Nephron progenitor cell (in vitro differentiated cells): ENCODE measurements at regions not wholly inside any gene's neighbourhood (a gene's known extent, or its start where the extent isn't known, plus 50 kb on each side); places are given as distances from the start of the nearest gene placed in this dataset.
"Not testable (repeated sequence)": the region's sequence is repeated elsewhere in the genome, so short reads cannot be mapped to it uniquely, and the experiment has no call there.

Experiments used
- DNase-seq: peaks from one replicate; pipeline ENCODE4 v3.0.0; 2021
- H3K27ac Mint-ChIP-seq: 2 replicates; pipeline ENCODE4 v1.8.0; 2021; ENCODE audit warnings: mild to moderate bottlenecking, moderate library complexity, mixed read lengths
- H3K27me3 Mint-ChIP-seq: 2 replicates; pipeline ENCODE4 v1.8.0; 2021; ENCODE audit warnings: mild to moderate bottlenecking, low read depth, mixed read lengths; ENCODE audit not compliant: poor library complexity
- H3K36me3 Mint-ChIP-seq: 2 replicates; pipeline ENCODE4 v1.8.0; 2021; ENCODE audit warnings: low read depth, mixed read lengths
- H3K4me1 Mint-ChIP-seq: 2 replicates; pipeline ENCODE4 v1.8.0; 2021; ENCODE audit warnings: mixed read lengths
- H3K4me3 Mint-ChIP-seq: 2 replicates; pipeline ENCODE4 v1.8.0; 2021; ENCODE audit warnings: mild to moderate bottlenecking, moderate library complexity, mixed read lengths
- H3K9me3 Mint-ChIP-seq: 2 replicates; pipeline ENCODE4 v1.8.0; 2021; ENCODE audit warnings: mild to moderate bottlenecking, moderate library complexity, mixed read lengths
- TF ChIP-seq, protein P1 (sequence below): fragments of 200-600 bp; sonication (generic); IDR thresholded peaks from 2 replicates; pipeline ENCODE4 v1.5.0; 2021; ENCODE audit warnings: antibody characterized with exemption

DNA sequence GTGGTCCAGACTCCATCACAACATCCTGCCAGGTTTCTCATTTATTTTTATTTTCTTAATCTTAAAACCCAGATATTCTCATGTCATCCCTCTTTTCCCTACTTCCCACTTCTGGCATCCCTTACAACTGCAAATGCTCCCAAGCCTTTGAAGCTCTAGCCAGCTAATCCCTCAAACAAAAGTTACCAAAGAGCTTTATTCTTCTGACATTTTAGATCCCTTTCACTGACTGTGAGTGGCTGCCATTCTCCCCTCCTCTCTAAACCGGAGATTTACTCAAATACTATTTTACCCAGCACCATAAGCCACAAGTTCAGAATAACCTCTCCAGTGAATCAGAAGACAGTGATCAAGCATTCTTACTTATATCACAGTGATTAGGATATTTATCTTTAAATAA lies 569.0 kb upstream of the SYT4 start:
- no peaks in the 10 kb centered on the region for H3K36me3 Mint-ChIP-seq
- no peak for DNase-seq
- peak overlapping the region; percentile 95 for H3K27ac Mint-ChIP-seq
- peaks cover 3% of the 10 kb centered on the region for H3K9me3 Mint-ChIP-seq
- peaks cover 36% of the 10 kb centered on the region for H3K4me1 Mint-ChIP-seq
- H3K27me3 Mint-ChIP-seq: no peaks in the 10 kb centered on the region
- peak overlapping the region; percentile 41 for H3K4me3 Mint-ChIP-seq
- TF ChIP-seq, protein P1, sequence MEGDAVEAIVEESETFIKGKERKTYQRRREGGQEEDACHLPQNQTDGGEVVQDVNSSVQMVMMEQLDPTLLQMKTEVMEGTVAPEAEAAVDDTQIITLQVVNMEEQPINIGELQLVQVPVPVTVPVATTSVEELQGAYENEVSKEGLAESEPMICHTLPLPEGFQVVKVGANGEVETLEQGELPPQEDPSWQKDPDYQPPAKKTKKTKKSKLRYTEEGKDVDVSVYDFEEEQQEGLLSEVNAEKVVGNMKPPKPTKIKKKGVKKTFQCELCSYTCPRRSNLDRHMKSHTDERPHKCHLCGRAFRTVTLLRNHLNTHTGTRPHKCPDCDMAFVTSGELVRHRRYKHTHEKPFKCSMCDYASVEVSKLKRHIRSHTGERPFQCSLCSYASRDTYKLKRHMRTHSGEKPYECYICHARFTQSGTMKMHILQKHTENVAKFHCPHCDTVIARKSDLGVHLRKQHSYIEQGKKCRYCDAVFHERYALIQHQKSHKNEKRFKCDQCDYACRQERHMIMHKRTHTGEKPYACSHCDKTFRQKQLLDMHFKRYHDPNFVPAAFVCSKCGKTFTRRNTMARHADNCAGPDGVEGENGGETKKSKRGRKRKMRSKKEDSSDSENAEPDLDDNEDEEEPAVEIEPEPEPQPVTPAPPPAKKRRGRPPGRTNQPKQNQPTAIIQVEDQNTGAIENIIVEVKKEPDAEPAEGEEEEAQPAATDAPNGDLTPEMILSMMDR: no peak

GRCh38 chr18:43847164-43848091 lies 570.1 kb upstream of the SYT4 start:
- DNase-seq: no peak
- Mint-ChIP-seq H3K27ac (peak overlapping the region; percentile 95), H3K36me3 (peaks cover 4% of the 10 kb centered on the region), H3K9me3 (peaks cover 3% of the 10 kb centered on the region), H3K4me3 (peak overlapping the region; percentile 45), H3K27me3 (no peaks in the 10 kb centered on the region), H3K4me1 (peaks cover 36% of the 10 kb centered on the region)
- TF ChIP-seq, protein P1: no peak

DNA sequence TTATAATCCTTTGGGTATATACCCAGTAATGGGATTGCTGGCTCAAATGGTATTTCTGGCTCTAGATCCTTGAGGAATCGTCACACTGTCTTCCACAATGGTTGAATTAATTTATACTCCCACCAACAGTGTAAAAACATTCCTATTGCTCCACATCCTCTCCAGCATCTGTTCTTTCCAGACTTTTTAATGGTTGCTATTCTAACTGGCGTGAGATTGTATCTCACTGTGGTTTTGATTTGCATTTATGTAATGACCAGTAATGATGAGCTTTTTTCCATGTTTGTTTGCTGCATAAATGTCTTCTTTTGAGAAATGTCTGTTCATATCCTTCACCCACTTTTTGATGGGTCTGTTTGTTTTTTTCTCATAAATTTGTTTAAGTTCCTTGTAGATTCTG lies 572.5 kb upstream of the SYT4 start:
- Mint-ChIP-seq H3K36me3 (peaks cover 12% of the 10 kb centered on the region), H3K4me1 (peaks cover 47% of the 10 kb centered on the region), H3K9me3 (peaks cover 12% of the 10 kb centered on the region)
- not testable (repeated sequence) for H3K27ac Mint-ChIP-seq, H3K4me3 Mint-ChIP-seq, DNase-seq, H3K27me3 Mint-ChIP-seq

GRCh38 chr18:43855376-43855775 lies 578.1 kb upstream of the SYT4 start:
- H3K36me3 Mint-ChIP-seq: peaks cover 12% of the 10 kb centered on the region
- H3K4me3 Mint-ChIP-seq: no peak overlapping the region
- TF ChIP-seq, protein P1: no peak
- no peak for DNase-seq
- peaks cover 10% of the 10 kb centered on the region for H3K9me3 Mint-ChIP-seq
- H3K27ac Mint-ChIP-seq: no peak overlapping the region
- H3K4me1 Mint-ChIP-seq: peaks cover 22% of the 10 kb centered on the region
- H3K27me3 Mint-ChIP-seq: peaks cover 3% of the 10 kb centered on the region

GRCh38 chr18:43863180-43863579 lies 585.9 kb upstream of the SYT4 start:
- H3K36me3 Mint-ChIP-seq: no peaks in the 10 kb centered on the region
- H3K27me3 Mint-ChIP-seq: no peaks in the 10 kb centered on the region
- H3K4me1 Mint-ChIP-seq: peaks cover 20% of the 10 kb centered on the region
- H3K9me3 Mint-ChIP-seq: no peaks in the 10 kb centered on the region
- TF ChIP-seq, protein P1: no peak
- no peak for DNase-seq
- H3K27ac Mint-ChIP-seq: no peak overlapping the region
- H3K4me3 Mint-ChIP-seq: no peak overlapping the region

DNA sequence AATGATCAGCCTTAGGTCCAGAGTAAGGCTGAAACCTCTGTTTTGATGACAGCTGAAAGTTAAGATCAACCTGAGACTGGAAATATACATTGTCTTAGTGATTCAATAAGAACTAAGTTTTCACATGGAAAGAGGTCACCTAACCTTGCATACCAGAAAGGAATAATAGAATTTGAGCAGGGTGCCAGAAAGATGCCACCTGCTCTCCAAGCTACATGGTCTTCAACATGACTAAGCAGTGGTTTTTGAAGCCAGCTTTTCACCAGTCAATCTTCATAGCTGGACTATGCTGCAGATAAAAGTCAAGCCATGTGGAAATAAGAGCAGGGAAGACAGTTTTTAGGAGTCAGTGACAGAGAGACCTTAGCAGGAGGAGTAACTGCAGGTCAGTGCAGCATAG lies 589.4 kb upstream of the SYT4 start:
- TF ChIP-seq, protein P1: no peak
- peaks cover 33% of the 10 kb centered on the region for H3K4me1 Mint-ChIP-seq
- no peak for DNase-seq
- no peak overlapping the region for H3K4me3 Mint-ChIP-seq
- no peaks in the 10 kb centered on the region for H3K27me3 Mint-ChIP-seq
- H3K27ac Mint-ChIP-seq: peak overlapping the region; percentile 39
- peaks cover 4% of the 10 kb centered on the region for H3K9me3 Mint-ChIP-seq
- H3K36me3 Mint-ChIP-seq: no peaks in the 10 kb centered on the region
